Memory B cell (primary cell): ENCODE measurements at regions not wholly inside any gene's neighbourhood (a gene's known extent, or its start where the extent isn't known, plus 50 kb on each side); places are given as distances from the start of the nearest gene placed in this dataset.
"Not testable (repeated sequence)": the region's sequence is repeated elsewhere in the genome, so short reads cannot be mapped to it uniquely, and the experiment has no call there.

Experiments
- ATAC-seq: fragments of 150-1000 bp; cut with Tn5 transposase; 2 replicates; pipeline ENCODE4 v1.10.0; 2021; ENCODE audit warnings: low read depth, mild to moderate bottlenecking, moderate library complexity
- DNase-seq, 2 donors: peaks; one replicate each; pipeline ENCODE4 v3.0.0; 2022; ENCODE audit warnings: low spot score in 2 of 2
- H3K27ac Mint-ChIP-seq: one replicate; pipeline ENCODE4 v1.8.0; 2022; ENCODE audit warnings: mild to moderate bottlenecking, moderate library complexity, mixed read lengths
- H3K27me3 Mint-ChIP-seq: one replicate; pipeline ENCODE4 v1.8.0; 2022; ENCODE audit warnings: mixed read lengths
- H3K36me3 Mint-ChIP-seq: one replicate; pipeline ENCODE4 v1.8.0; 2022; ENCODE audit warnings: mild to moderate bottlenecking, mixed read lengths
- H3K4me1 Mint-ChIP-seq: one replicate; pipeline ENCODE4 v1.8.0; 2022; ENCODE audit warnings: mixed read lengths
- H3K4me3 Mint-ChIP-seq: one replicate; pipeline ENCODE4 v1.8.0; 2022; ENCODE audit warnings: mild to moderate bottlenecking, moderate library complexity, mixed read lengths
- H3K9me3 Mint-ChIP-seq: one replicate; pipeline ENCODE4 v1.8.0; 2022; ENCODE audit warnings: mixed read lengths

DNA sequence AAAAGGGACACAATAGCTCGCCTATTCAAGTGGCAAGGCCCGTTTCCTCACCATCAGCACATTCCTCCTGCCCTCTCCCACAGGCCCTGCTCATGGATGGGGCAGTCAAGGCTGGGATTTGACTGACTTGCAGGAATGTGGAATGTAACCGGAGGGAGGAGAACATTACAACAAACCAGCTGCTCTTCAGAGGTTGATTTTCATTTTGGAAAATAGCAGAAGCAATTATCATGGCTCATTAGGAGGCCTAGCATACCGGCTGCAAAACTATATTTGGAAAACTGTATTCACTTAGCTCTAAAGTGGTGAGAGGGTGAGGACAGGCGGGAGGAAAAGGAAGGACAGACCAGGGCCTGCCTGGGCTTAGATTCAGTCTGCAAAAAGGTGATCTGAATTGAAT, 283.7 kb downstream of the CD83 start:
- no peak for DNase-seq
- H3K27me3 Mint-ChIP-seq = no peaks in the 10 kb centered on the region
- H3K4me3 Mint-ChIP-seq = no peak overlapping the region
- no peak for ATAC-seq
- no peak overlapping the region for H3K27ac Mint-ChIP-seq
- H3K4me1 Mint-ChIP-seq = peaks cover 15% of the 10 kb centered on the region
- no peaks in the 10 kb centered on the region for H3K9me3 Mint-ChIP-seq
- peaks cover 2% of the 10 kb centered on the region for H3K36me3 Mint-ChIP-seq

- Mint-ChIP-seq H3K36me3 (peaks cover 2% of the 10 kb centered on the region), H3K4me3 (no peak overlapping the region), H3K27me3 (no peaks in the 10 kb centered on the region), H3K27ac (no peak overlapping the region), H3K4me1 (peaks cover 5% of the 10 kb centered on the region), H3K9me3 (no peaks in the 10 kb centered on the region)
- DNase-seq (no peak), ATAC-seq (no peak)
Observed at GRCh38 chr6:14406614-14407331, 289.2 kb downstream of the CD83 start.

DNA sequence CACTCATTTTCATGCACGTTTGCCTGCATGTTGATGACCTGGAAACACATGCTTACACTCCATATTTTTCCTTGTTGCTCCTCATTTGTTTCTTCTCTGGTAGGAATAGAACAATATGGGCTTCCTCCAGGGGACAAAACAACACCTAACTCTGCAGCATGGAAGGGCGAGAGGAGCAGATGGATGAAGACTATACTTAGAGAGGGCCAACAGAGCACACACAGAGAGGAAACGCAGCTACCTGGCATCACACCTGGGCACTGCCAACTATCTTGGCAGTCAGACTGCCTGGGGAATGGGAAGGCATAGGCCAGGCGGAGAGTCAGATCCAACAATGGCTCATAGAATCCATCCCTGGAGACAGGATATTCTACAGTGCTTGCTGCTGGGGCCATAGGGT, 290.9 kb downstream of the CD83 start:
- H3K4me3 Mint-ChIP-seq = no peak overlapping the region
- DNase-seq (no peak), ATAC-seq (no peak)
- peaks cover 2% of the 10 kb centered on the region for H3K36me3 Mint-ChIP-seq
- H3K27ac Mint-ChIP-seq = no peak overlapping the region
- H3K4me1 Mint-ChIP-seq = peaks cover 5% of the 10 kb centered on the region
- H3K27me3 Mint-ChIP-seq = no peaks in the 10 kb centered on the region
- H3K9me3 Mint-ChIP-seq = no peaks in the 10 kb centered on the region

- no peak for ATAC-seq
- peaks cover 1% of the 10 kb centered on the region for H3K36me3 Mint-ChIP-seq
Observed at GRCh38 chr6:14412026-14412425, 294.5 kb downstream of the CD83 start.

DNA sequence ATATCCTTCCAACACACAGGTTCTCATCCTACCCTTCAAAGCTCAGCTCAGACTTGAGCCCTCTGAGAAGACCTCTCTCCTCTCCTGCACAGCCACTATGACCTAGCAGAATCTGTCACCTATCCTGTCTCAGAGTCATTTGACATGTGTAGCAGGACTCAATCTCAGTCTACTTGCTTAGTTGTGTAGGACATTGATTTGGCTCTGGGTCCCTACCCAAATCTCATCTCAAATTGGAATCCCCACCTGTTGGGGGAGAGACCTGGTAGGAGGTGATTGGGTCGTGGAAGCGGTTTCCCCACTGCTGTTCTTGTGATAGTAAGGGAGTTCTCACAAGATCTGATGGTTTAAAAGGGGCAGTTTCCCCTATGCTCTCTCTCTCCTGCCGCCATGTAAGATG, 297.9 kb downstream of the CD83 start:
- H3K36me3 Mint-ChIP-seq = peaks cover 6% of the 10 kb centered on the region
- no peaks in the 10 kb centered on the region for H3K27me3 Mint-ChIP-seq
- H3K4me3 Mint-ChIP-seq = no peak overlapping the region
- no peak for ATAC-seq
- H3K27ac Mint-ChIP-seq = no peak overlapping the region
- peaks cover 1% of the 10 kb centered on the region for H3K9me3 Mint-ChIP-seq
- H3K4me1 Mint-ChIP-seq = no peaks in the 10 kb centered on the region
- no peak for DNase-seq

More at GRCh38 chr6:14412026-14412425, 294.5 kb downstream of the CD83 start:
- no peak overlapping the region for H3K4me3 Mint-ChIP-seq
- no peak for DNase-seq
- no peaks in the 10 kb centered on the region for H3K27me3 Mint-ChIP-seq
- peaks cover under 1% of the 10 kb centered on the region for H3K4me1 Mint-ChIP-seq
- no peak overlapping the region for H3K27ac Mint-ChIP-seq
- peaks cover 1% of the 10 kb centered on the region for H3K9me3 Mint-ChIP-seq

- no peaks in the 10 kb centered on the region for H3K27me3 Mint-ChIP-seq
- no peak overlapping the region for H3K4me3 Mint-ChIP-seq
- H3K4me1 Mint-ChIP-seq = peaks cover 3% of the 10 kb centered on the region
- no peak for ATAC-seq
- no peak overlapping the region for H3K27ac Mint-ChIP-seq
- H3K9me3 Mint-ChIP-seq = peaks cover 1% of the 10 kb centered on the region
- peaks cover 6% of the 10 kb centered on the region for H3K36me3 Mint-ChIP-seq
- no peak for DNase-seq
Observed at GRCh38 chr6:14417377-14417776, 299.8 kb downstream of the CD83 start.

DNA sequence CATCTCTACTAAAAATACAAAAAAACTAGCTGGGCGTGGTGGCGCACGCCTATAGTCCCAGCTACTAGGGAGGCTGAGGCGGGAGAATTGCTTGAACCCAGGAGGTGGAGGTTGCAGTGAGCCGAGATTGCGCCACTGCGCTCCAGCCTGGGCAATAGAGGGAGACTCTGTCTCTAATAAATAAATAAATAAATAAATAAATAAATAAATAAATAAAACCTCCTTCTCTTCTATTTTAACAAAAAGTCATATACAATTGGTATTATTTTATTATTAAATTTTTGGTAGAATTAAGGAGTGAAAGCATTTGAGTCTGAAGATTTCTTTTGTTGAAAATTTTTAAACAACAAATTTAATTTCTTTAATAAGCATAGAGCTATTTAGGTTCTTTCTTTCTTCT, 301.7 kb downstream of the CD83 start:
- not testable (repeated sequence) for H3K27me3 Mint-ChIP-seq, H3K27ac Mint-ChIP-seq
- H3K4me1 Mint-ChIP-seq = peaks cover 11% of the 10 kb centered on the region

DNA sequence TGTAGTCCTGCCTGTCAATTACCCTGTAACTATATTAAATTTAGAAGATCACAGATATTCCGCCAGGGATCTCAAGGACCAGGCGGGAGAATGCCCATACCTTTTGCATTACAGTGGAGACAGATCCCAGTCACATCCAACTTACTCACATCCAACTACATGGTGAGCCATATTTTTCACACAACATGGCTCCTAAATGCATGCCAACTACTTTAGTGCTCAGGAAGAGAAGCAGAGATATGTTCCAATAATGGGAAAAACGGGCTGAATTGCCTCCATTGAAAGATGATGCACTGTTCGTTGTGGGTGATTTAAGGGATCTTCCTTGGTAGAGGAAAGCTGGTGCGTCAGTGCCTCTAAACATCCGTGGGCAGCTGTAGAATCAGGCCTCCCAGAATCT, 304.5 kb downstream of the CD83 start:
- H3K4me3 Mint-ChIP-seq = no peak overlapping the region
- peaks cover 8% of the 10 kb centered on the region for H3K36me3 Mint-ChIP-seq
- no peak for DNase-seq
- no peak for ATAC-seq
- H3K4me1 Mint-ChIP-seq = peaks cover 12% of the 10 kb centered on the region
- H3K27me3 Mint-ChIP-seq = no peaks in the 10 kb centered on the region
- H3K9me3 Mint-ChIP-seq = no peaks in the 10 kb centered on the region
- H3K27ac Mint-ChIP-seq = no peak overlapping the region

More for the DNA sequence above, 301.7 kb downstream of the CD83 start:
- not testable (repeated sequence) for H3K4me3 Mint-ChIP-seq, DNase-seq, H3K9me3 Mint-ChIP-seq, H3K36me3 Mint-ChIP-seq, ATAC-seq

DNA sequence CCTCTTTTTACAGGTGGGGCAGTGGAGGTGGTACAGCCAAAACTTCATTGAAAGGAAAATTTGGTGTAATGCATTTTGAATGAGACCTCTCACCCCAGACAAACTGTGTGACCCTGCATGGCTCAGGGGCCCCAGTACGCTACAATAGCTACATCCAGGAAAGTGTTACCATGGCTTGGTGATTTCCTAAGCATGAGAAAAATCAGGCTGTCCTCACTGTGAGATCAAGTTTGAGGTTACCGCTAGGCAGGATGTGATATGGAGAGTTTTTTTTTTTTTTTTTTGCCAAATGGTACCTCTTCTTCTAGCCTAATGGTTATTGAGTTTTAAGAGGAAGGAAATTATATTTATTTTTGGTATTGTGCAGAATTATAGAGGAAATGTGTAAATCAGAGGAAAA, 305.3 kb downstream of the CD83 start:
- no peaks in the 10 kb centered on the region for H3K9me3 Mint-ChIP-seq
- no peak overlapping the region for H3K27ac Mint-ChIP-seq
- H3K4me3 Mint-ChIP-seq = no peak overlapping the region
- peaks cover 7% of the 10 kb centered on the region for H3K36me3 Mint-ChIP-seq
- peaks cover 13% of the 10 kb centered on the region for H3K4me1 Mint-ChIP-seq
- no peaks in the 10 kb centered on the region for H3K27me3 Mint-ChIP-seq
- DNase-seq = no peak
- no peak for ATAC-seq

GRCh38 chr6:14423330-14423729, 305.8 kb downstream of the CD83 start:
- H3K36me3 Mint-ChIP-seq = peaks cover 5% of the 10 kb centered on the region
- H3K4me1 Mint-ChIP-seq = peaks cover 16% of the 10 kb centered on the region
- no peaks in the 10 kb centered on the region for H3K9me3 Mint-ChIP-seq
- no peak overlapping the region for H3K4me3 Mint-ChIP-seq
- DNase-seq = no peak
- H3K27me3 Mint-ChIP-seq = no peaks in the 10 kb centered on the region
- no peak overlapping the region for H3K27ac Mint-ChIP-seq
- ATAC-seq = no peak

DNA sequence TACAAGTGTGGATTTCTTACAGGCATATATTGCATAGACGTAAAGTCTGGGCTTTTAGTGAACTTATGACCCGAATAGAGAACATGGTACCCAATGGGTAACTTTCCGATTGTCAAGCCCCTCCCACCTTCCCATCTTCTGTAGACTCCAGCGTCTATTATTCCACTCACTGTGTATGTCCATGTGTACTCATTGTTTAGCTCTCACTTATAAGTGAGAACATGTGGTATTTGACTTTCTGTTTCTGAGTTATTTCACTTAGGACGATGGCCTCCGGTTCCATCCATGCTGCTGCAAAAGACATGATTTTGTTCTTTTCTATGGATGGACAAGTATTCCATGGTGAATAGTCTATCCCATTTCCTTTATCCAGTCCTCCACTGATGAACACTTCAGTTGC, 306.4 kb downstream of the CD83 start:
- H3K9me3 Mint-ChIP-seq = no peaks in the 10 kb centered on the region
- peaks cover 5% of the 10 kb centered on the region for H3K36me3 Mint-ChIP-seq
- H3K27ac Mint-ChIP-seq = no peak overlapping the region
- H3K4me3 Mint-ChIP-seq = no peak overlapping the region
- H3K27me3 Mint-ChIP-seq = no peaks in the 10 kb centered on the region
- DNase-seq (no peak), ATAC-seq (no peak)
- peaks cover 19% of the 10 kb centered on the region for H3K4me1 Mint-ChIP-seq

DNA sequence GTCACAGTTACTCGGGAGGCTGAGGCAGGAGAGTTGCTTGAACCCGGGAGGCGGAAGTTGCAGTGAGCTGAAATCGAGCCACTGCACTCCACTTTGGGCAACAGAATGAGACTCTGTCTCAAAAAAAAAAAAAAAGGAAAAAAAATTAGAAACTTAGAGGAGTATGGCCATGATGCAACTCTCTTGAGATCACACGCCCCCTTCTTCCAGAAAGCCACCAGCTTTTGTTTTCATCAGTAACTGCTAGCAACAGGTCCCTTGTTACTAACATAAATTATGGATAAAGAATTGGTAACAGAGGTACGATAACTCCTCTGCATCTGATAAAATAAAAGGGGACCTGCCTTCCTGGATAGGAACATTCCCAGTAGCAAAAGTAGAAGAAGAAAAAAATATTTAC, 308.2 kb downstream of the CD83 start:
- no peak for DNase-seq
- peaks cover 17% of the 10 kb centered on the region for H3K4me1 Mint-ChIP-seq

GRCh38 chr6:14426281-14426680, 308.7 kb downstream of the CD83 start:
- Mint-ChIP-seq H3K9me3 (no peaks in the 10 kb centered on the region), H3K36me3 (peaks cover 3% of the 10 kb centered on the region), H3K27ac (no peak overlapping the region), H3K4me3 (no peak overlapping the region), H3K27me3 (no peaks in the 10 kb centered on the region), H3K4me1 (peaks cover 17% of the 10 kb centered on the region)
- DNase-seq (no peak), ATAC-seq (no peak)

More for the DNA sequence above, 308.2 kb downstream of the CD83 start:
- Mint-ChIP-seq H3K27me3 (no peaks in the 10 kb centered on the region), H3K36me3 (peaks cover 3% of the 10 kb centered on the region), H3K4me3 (no peak overlapping the region), H3K9me3 (no peaks in the 10 kb centered on the region), H3K27ac (no peak overlapping the region)
- no peak for ATAC-seq

GRCh38 chr6:14428269-14428668, 310.7 kb downstream of the CD83 start:
- ATAC-seq = peak; percentile 74
- no peak overlapping the region for H3K4me3 Mint-ChIP-seq
- H3K27ac Mint-ChIP-seq = no peak overlapping the region
- no peaks in the 10 kb centered on the region for H3K9me3 Mint-ChIP-seq
- peaks cover 12% of the 10 kb centered on the region for H3K4me1 Mint-ChIP-seq
- DNase-seq = no peak
- no peaks in the 10 kb centered on the region for H3K27me3 Mint-ChIP-seq
- no peaks in the 10 kb centered on the region for H3K36me3 Mint-ChIP-seq

- H3K27me3 Mint-ChIP-seq = no peaks in the 10 kb centered on the region
- H3K36me3 Mint-ChIP-seq = no peaks in the 10 kb centered on the region
- DNase-seq = no peak
- no peak for ATAC-seq
- no peak overlapping the region for H3K27ac Mint-ChIP-seq
- H3K4me3 Mint-ChIP-seq = no peak overlapping the region
- H3K4me1 Mint-ChIP-seq = peaks cover 8% of the 10 kb centered on the region
- no peaks in the 10 kb centered on the region for H3K9me3 Mint-ChIP-seq
Observed at GRCh38 chr6:14429396-14429795, 311.8 kb downstream of the CD83 start.
